ENCODE measurements at regions not wholly inside any gene's neighbourhood (a gene's known extent, or its start where the extent isn't known, plus 50 kb on each side); places are given as distances from the start of the nearest gene placed in this dataset.
A peak's percentile ranks its signal among the peaks of the same experiment; 100 is the strongest.
"Not testable (repeated sequence)": the region's sequence is repeated elsewhere in the genome, so short reads cannot be mapped to it uniquely, and the experiment has no call there.

DNA sequence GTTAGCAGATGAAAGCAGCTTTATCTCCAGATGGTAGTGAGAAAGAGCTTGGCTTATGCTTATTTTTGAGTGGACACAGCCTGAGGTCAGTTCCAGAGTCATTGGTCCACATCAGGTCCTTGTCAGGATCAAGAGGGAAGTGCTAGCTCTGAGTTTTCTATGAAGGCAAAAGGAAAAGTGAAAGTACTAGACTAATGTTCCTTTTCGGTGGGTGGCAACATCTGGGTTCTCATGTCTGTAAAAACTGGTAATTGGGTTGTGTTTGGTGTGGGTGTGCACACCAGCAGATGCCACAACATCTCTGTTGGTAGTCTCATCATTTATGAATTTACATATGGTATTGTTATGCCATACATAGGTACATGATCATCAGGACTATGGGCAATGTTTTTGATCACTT is 210.5 kb downstream of the PWWP3B start:
- DNase-seq = no peak

DNA sequence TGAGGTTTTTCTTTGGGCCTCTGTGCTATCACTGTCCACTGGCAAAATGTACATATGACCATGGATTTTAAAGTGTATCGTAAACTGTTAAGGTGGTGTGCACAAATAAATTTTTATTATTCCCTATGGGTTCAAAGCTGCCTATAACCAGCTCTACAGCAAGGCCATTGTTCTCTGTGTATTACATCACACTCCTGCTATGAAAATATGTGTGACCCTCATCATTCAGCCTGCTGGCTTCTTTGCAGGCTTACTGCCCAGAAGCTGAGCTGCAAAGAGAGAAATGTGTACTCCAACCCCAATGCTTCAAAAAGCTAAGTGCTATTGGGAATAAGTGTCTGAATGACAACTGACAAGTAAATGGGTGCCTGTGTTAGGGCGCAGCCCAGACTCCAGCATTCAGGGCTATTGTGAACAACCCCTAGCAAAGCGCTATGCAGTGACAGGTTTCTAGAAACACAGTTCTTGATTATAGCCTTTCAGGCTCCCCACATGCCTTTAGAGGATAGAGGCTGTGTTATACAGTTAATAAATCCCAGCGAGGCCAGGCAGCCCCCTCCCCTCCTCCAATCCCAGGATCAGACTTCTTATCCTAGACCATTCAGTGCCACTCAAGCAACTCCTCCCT is 220.4 kb upstream of the RADX start:
- DNase-seq = no peak

DNA sequence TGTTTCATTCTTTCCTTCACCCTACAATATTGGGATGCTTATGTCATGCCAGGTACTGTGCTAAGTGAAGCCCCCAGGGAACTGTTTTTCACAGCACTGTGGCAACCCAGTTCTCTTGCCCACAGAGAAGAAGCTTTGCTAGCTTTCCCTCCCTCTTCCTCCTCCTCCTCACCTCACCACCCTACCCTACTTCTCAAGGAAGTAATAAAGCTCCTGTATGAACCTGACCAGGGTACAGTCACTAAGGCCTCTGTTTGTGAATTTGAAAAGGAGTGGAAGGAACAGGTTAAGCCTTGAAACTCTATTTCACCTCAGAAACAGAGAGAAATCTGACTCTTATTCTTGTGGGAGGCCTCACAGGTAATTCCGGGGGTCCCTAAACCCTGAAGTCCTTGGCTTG is 219.4 kb upstream of the RADX start:
- no peak for DNase-seq

DNA sequence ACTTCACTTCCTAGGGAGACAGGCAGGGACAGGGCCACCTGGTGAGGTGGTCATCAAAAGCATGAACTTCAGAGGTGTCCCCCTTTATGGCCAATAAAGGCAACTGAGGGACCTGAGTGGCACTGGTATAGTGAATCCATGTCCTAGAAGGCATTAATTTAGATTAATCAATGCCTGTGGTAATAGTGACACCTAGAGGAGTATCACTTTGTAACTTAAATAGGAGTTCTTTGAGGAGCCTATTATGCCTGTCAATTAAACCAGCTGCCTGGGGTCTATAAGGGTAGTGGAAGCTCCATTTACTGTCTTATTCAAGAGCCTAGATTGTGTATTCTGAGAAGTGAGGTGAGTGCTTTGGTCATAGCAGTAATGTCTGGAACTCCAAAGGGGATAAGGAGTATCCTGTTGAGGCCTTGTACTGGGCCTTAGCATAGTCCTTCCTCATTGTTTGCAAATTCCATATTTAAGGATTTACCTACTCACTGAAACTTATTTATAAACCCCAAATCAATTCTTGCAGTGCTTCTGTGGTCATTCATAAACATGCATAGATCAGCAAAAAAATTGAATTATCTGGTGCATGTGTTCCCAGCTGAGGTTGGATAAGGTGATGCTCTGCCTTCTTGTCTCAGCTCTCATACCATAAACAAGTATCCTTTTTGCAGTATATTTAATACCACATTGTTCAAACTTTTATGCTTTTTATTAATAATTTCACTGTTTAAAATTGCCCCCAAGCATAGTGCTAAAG is 213.8 kb upstream of the RADX start:
- no peak for DNase-seq

DNA sequence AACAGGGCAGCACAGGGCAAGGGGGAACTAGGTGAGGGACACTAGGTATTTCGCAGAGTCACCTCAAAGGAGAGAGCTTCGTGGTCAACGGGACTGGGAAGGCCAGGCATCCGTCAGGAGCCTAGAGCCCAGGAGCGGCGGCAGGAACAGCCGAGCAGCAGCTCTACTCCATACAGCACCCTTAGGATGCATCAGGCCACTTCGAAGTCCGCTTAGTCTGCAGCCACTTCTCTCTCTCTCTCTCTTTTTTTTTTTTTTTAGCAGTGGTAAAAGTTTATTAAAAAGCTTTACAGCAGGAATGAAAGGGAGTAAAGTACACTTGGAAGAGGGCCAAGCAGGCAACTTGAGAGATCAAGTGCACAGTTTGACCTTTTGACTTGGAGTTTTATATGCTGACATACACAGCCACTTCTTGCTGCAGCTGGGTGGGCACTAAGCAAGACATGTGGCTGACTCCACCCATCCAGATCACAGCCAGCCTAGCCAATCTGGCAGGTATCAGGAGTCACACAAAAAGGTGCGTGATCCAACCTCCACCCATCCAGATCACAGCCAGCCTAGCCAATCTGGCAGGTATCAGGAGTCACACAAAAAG is 209.7 kb upstream of the RADX start:
- no peak for DNase-seq

DNA sequence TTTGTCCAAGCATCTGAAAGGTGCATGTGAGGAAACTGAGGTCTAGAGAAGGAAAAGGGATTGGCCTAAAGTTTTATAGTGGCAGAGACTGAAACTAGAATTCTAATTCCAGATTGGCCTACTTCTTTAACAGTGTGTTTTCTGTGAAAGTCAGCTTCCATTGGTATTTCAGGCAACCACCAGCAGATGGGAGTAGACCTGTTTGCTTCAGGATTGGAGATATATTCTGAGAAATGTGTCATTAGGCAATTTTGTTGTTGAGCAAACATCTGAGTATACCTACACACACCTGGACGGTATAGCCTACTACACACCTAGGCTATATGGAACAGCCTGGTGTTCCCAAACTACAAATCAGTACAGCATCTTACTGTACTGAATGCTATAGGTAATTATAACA is 207.3 kb upstream of the RADX start:
- no peak for DNase-seq

DNA sequence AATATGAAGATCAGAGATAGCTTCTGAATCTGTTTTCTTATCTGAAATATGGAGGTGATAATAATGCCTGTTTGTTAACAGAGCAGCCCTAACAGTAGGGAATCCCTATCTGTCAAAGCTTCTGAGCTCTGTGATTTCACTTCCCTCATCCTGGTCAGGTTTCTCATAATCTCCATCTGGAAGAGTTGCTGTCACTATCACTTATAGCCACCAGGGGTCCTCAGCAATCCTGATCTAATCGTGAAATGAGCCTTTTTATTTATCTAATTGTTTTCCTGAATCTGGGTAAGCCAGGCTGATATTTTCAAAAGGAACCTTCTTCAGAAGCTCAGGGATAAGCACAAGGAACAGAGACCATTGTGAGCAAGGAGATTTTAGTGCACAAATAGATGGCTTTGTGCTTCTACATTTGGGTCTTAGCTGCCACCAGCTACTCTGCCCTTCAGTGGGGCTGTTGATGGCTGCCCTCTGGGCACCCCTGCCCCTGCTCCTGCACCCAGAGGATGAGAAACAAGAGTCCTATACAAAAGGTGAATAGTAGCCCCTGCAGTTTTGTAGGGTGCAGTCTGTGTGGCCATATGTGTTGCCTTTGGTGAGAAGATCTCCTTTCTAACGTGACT is 196.4 kb upstream of the RADX start:
- peak; percentile 21 for DNase-seq

DNA sequence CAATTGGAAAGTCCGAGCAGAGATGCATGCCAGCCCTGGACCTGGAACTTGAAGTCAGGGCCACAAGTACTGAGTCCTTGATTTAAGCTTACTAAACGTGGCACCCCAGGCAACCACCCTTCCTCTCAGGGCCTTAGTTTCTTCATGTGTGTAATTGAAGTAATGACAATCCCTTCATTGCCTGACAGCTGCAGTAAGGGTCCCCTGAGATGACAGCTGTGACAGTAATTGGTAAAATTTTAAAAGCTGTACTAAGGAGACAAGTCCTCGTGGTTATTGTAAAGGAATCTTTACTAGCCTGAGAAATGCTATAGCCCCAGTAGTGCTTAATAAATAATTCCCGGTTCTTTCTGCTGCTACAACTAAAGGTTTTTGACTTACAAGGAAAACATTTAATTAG is 175.1 kb upstream of the RADX start:
- no peak for DNase-seq

DNA sequence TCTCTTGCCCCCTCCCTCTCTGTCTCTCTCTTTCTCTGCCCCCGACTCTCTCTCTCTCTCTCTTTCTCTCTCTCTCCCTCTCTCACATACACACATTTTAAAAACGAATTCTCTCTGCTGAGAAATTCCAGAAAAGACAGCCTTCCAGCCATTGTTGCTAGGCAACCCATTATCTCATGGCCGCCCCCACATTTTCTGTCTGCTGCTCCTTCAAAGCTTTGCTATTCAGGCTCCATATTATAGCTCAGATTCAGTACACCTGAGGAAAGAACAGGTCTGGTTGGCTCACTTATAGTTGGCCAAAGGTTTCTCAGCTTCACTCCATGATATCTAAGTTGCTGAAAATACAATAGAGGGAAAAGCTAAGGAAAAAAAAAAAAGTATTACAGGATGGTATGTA is 174.4 kb upstream of the RADX start:
- no peak for DNase-seq

DNA sequence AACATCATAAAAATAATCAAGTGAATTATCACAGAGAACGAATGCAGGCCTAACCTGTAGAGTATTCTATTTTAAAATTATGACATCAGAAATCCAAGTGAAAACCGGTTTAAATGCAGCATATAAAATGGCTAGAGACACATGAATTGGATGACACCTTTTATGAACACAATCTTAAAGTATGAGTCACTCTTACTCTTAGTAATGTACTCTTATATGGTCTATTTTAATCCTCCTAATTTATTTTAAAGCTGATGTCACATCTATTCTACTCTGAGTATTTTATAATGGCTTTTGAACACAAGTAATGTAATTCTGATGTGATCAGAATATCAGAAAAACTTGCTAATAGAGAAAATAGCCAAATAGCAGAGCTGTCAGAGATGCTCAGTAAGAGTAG is 161.4 kb upstream of the RADX start:
- no peak for DNase-seq

DNA sequence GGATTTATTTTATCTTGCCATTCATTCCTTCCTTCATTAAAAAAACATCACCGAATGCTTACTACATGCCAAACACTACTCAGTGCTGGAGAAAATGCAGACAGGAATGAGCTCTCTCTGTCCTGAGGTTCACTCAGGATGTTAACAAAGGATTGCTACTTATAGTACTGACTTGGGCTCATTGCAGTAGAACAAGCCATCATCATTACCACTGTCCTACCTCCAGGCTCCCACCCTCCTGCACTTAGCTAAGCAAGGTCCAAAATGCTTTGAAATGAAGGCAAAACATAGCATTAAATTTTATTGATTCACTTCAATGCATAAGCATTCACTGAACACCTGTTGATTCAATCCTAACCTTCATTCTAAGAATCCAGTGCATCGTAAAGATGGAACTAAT is 159.8 kb upstream of the RADX start:
- no peak for DNase-seq

DNA sequence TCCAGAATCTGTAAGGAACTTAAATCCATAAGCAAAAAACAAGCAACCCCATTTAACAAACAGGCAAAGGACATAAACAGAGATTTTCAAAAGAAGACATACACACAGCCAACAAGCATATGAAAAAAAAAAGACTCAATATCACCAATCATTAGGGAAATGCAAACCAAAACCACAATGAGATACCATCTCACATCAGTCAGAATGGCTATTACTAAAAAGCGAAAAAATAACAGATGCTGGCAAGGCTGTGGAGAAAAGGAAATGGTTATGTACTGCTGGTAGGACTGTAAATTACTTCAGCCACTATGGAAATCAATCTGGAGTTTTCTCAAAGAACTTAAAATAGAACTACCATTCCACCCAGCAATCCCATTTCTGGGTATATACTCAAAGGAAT is 156.8 kb upstream of the RADX start:
- no peak for DNase-seq

DNA sequence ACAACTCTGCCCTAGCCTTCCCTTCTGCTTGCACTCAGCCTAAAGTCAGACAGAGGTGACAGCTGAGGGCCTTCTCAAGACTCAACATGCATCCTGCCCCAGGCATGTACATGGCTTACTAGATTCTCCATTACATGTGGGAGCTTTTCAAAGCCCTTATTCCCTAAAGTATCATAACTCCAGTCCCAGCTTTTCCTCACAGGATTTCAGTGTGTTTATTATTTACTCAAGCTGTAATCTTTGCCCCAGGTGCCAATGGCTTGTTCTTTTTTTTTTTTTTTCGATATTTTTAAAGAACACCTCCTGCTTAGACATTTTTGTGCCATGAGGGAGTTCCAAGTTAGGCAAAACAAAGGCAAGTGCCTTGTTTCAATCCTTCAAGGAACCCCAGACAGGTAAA is 154.0 kb upstream of the RADX start:
- DNase-seq = no peak

DNA sequence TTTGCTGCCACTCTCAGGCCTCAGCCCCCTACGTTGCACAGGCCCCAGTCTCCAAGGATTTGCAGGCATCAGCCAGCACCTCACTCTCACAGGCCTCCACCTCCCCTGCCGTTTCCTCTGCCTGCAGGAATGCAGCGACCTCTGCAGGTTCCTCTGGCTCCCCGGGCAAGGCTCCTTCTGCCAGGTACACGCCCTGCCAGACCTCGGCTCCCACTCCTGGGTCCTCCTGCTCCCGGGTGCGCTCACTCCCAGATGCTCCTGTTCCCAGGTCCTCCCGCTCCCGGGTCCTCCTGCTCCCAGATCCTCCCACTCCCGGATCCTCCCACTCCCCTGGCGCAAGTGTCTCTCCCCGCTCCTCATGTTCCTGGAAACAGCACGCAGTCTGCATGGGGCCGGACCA is 144.4 kb upstream of the RADX start:
- no peak for DNase-seq

DNA sequence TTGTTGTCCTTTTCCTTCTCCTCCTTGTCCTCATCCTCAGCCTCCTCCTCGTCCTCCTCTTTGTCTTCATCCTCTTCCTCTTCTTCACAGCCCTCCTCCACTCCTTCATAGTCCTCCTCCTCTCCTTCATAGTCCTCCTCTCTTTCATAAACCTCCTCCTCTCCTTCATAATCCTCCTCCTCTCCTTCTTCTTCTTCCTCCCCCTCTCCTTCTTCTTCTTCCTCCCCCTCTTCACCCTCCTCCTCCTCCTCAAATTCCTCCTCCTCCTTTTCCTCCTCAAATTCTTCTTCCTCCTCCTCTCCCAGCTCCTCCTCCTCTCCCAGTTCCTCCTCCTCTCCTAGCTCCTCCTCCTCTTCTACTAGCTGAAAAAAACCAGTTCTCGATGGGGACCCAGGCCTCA is 143.8 kb upstream of the RADX start:
- DNase-seq = no peak

DNA sequence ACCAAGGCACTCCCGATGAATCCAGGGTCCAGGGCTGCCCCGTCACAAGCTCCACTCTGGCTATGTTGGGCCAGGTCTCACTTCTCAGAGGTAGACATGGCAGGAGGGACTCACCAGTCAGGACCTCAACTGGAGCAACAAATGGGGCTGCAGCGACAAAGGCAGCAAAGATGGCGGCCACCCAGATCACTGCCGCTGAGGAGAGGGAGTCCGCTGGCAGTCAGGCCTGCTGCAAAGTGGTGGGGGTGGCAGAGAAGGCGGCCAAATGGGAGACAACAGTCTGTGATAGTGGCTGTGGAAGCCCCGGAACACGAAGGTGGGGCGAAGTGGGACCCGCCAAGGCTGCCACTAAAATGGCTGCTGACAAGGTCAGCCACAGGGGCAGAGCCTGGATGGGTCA is 143.3 kb upstream of the RADX start:
- no peak for DNase-seq

DNA sequence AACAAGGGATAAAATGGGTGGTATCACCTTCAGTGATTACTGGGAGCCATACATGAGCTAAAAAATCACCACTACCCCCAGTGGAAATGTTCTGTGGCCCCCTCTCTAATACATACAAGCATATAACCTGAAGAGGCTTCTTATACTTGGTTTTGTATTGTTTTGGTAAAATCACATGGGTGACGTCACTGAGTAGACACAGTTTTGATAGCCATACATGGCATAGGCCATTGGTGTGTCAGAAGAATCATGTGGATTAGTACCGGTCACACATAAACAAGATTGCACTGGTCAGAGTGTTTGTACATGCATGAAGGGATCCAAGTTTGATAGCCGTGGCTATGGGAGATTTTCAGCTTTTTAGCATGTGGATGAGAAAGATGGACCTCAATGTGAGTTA is 131.9 kb upstream of the RADX start:
- DNase-seq = no peak

DNA sequence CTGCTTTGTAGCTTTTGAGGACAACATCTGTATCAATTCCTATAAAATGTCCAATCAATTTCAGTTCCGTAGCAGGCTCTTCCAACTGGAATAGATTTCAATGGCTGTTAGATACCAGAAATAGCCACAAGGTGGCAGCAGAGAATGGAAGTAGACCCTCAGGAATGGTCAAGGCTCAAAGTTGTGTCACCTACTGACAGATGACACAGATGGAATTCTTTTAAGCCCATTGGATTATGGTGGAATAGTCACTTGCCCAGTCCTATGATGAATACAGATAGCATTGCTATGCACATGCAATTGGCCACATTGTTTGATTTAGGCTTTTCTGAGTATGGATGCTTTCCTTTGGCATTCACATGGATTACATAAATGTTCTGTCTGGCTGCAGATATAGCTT is 130.4 kb upstream of the RADX start:
- peak; percentile 65 for DNase-seq

DNA sequence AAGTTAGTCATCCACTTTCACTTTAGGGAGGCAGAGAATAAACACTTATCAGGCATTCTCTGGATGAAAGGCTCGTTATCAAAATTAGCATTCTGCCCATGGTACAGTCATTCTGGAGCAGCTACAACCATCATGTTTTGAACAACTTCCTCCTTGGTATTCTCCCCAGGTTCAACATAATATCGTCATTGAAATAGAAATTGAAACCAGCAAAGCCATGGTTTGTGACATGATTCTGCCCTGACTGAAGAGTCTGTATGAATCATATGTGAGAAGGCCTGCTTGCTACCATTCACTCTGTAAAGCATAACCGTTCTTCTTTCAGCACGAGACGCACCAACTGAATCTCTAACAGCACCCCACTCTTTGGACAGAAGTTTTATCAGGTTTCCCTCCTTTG is 127.5 kb upstream of the RADX start:
- DNase-seq = peak; percentile 6

DNA sequence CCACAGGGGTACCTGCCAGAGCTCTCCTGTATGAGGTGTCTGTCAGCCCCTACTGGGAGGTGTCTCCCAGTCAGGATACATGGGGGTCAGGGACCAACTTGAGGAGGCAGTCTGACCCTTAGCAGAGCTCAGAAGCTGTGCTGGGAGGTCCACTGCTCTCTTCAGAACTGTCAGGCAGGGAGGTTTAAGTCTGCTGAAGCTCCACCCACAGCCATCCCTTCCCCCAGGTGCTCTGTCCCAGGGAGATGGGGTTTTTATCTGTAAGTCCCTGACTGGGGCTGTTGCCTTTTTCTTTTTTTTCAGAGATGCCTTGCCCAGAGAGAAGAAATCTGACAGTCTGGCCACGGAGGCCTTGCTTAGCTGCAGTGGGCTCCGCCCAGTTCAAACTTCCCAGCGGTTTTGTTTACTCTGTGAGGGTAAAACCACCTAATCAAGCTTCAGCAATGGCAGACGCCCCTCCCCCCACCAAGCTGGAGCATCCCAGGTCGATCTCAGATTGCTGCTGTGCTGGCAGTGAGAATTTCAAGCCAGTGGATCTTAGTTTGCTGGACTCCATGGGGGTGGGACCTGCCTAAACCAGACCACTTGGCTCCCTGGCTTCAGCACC is 118.5 kb upstream of the RADX start:
- not testable (repeated sequence) for DNase-seq

DNA sequence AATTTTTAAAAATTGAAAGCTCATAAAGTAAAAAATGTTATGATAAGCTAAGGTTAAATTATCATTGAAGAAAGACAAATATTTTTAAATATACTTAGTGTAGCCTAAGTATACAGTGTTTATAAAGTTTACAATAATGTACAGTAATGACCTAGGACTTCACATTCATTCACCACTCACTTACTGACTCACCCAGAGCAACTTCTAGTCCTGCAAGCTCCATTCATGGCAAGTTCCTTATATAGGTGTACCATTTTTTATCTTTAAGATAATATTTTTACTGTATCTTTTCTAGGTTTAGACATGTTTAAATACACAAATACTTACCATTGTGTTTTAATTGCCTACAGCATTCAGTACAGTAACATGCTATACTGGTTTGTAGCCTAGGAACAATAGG is 112.3 kb upstream of the RADX start:
- DNase-seq = no peak

DNA sequence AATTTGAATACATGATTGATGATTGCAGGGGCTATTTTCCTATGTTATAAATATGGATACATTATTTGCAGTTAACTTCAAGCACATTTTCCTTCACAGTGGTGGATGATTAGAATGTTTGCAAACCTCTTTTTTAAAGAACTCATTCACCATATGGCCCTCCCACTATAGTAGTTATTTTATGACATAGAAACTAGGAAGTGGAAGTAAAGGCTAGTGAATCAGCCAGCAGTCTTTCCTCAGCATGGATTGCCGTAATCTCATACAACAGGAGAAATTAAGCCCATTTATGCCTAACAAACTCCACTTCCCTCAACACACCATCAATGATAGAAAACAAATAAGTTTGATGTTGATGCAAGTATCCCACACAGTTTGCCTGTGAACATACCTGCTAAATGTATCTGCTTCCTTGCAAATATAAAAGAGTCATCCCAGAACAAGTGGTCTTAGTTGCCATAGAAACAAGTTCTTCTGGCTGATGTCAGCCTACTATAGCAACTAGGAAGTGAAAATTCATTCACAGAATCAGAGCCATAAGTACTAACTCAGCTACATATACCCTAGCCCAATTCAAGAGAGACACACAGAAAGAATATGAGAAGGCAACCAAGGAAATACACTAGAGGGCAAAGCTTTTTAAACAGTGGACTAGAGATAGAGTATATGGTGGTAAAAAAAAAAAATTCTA is 100.9 kb upstream of the RADX start:
- DNase-seq = no peak
